LNCAP (cell line): ENCODE measurements at regions not wholly inside any gene's neighbourhood (a gene's known extent, or its start where the extent isn't known, plus 50 kb on each side); places are given as distances from the start of the nearest gene placed in this dataset.

Experiments
- CTCF ChIP-seq: fragments of 450-650 bp; IDR thresholded peaks from 2 replicates; pipeline ENCODE4 v1.5.1; 2017; ENCODE audit warnings: mild to moderate bottlenecking

- no peak for TF ChIP-seq CTCF
Measured at GRCh38 chr14:39868949-39869348, 436.7 kb upstream of the FBXO33 start.

GRCh38 chr14:39868251-39868650 lies 436.0 kb upstream of the FBXO33 start:
- TF ChIP-seq CTCF: no peak

GRCh38 chr14:39863441-39863840 lies 431.2 kb upstream of the FBXO33 start:
- TF ChIP-seq CTCF: no peak

GRCh38 chr14:39861696-39862095 lies 429.5 kb upstream of the FBXO33 start:
- TF ChIP-seq CTCF: no peak

GRCh38 chr14:39861229-39861600 lies 429.0 kb upstream of the FBXO33 start:
- no peak for TF ChIP-seq CTCF

GRCh38 chr14:39860596-39861228 lies 428.5 kb upstream of the FBXO33 start:
- no peak for TF ChIP-seq CTCF

GRCh38 chr14:39859314-39859713 lies 427.1 kb upstream of the FBXO33 start:
- TF ChIP-seq CTCF: no peak
